ENCODE measurements at regions not wholly inside any gene's neighbourhood (a gene's known extent, or its start where the extent isn't known, plus 50 kb on each side); places are given as distances from the start of the nearest gene placed in this dataset.

GRCh38 chr5:124664287-124664686 lies 82.2 kb downstream of the ZNF608 start:
- no peak for TF ChIP-seq ZFP41 (tag by site-specific recombination; IDR thresholded peaks at IDR 0.05; ENCODE audit: borderline replicate concordance)
- no peak for TF ChIP-seq CTCF (tag by site-specific recombination; IDR thresholded peaks at IDR 0.05)
- no peak for TF ChIP-seq ZNF274 (IDR thresholded peaks at IDR 0.05; ENCODE audit: low read length)
- no peak for TF ChIP-seq ZNF274 (tag by site-specific recombination; IDR thresholded peaks at IDR 0.05; ENCODE audit: borderline replicate concordance)
- TF ChIP-seq ZNF221 (tag by site-specific recombination; IDR thresholded peaks at IDR 0.05; ENCODE audit: borderline replicate concordance): no peak
- no peak for TF ChIP-seq ZNF121 (tag by site-specific recombination; IDR thresholded peaks at IDR 0.05)
- TF ChIP-seq ZNF701 (tag by site-specific recombination; IDR thresholded peaks at IDR 0.05): no peak
- TF ChIP-seq GLI4 (tag by site-specific recombination; IDR thresholded peaks at IDR 0.05): no peak
- TF ChIP-seq ZNF558 (tag by site-specific recombination; IDR thresholded peaks at IDR 0.05): no peak
- no peak for TF ChIP-seq BCL6B (tag by site-specific recombination; IDR thresholded peaks at IDR 0.05)
- TF ChIP-seq ZNF707 (tag by site-specific recombination; IDR thresholded peaks at IDR 0.05): no peak
- no peak for TF ChIP-seq PBX3 (CRISPR knock-in tag; IDR thresholded peaks at IDR 0.05)

Data from HEK293 (cell line).